Astrocyte of the spinal cord (primary cell): ENCODE measurements at regions not wholly inside any gene's neighbourhood (a gene's known extent, or its start where the extent isn't known, plus 50 kb on each side); places are given as distances from the start of the nearest gene placed in this dataset.

Experiments used
- DNase-seq: peaks from one replicate; pipeline ENCODE4 v3.0.0; 2011; ENCODE audit warnings: low read depth, low spot score
- H3K4me3 ChIP-seq: 2 replicates; pipeline ENCODE4 v1.5.1; 2011; ENCODE audit warnings: low read depth, mild to moderate bottlenecking, low read length, moderate library complexity
- in situ Hi-C: cut with HindIII; loops from 2 replicates; pipeline ENCODE4 v1.10.0; 2017; ENCODE audit warnings: low sequenced_read_pairs
- TF ChIP-seq, protein P1 (sequence below): IDR thresholded peaks from 2 replicates; pipeline ENCODE4 v1.5.1; 2012; ENCODE audit warnings: low read depth, mild to moderate bottlenecking, low read length, inconsistent platforms

DNA sequence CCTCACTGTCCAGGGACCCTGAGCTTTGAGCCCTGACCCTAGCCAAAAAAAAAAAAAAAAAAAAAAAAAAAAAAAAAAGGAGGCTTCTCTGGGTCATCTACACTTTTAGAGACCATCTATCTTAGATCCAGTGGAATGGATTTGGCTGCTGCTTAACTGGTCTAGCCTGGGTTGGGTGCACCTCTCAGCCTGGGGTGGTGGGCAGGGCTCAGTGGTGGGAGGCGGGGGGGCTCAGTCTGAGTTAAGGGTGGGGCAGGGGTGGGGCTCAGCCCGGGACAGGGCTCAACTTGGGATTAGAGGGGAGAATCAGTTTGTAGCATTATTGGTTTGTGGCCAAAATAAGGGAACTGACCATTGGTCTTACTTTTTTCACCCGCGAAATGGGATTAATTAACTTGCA, 139.2 kb downstream of the TPRA1 start:
- in situ Hi-C loops, result no loop called here
- TF ChIP-seq, protein P1, sequence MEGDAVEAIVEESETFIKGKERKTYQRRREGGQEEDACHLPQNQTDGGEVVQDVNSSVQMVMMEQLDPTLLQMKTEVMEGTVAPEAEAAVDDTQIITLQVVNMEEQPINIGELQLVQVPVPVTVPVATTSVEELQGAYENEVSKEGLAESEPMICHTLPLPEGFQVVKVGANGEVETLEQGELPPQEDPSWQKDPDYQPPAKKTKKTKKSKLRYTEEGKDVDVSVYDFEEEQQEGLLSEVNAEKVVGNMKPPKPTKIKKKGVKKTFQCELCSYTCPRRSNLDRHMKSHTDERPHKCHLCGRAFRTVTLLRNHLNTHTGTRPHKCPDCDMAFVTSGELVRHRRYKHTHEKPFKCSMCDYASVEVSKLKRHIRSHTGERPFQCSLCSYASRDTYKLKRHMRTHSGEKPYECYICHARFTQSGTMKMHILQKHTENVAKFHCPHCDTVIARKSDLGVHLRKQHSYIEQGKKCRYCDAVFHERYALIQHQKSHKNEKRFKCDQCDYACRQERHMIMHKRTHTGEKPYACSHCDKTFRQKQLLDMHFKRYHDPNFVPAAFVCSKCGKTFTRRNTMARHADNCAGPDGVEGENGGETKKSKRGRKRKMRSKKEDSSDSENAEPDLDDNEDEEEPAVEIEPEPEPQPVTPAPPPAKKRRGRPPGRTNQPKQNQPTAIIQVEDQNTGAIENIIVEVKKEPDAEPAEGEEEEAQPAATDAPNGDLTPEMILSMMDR, result no peak
- no peak overlapping the region for H3K4me3 ChIP-seq
- DNase-seq, result no peak

DNA sequence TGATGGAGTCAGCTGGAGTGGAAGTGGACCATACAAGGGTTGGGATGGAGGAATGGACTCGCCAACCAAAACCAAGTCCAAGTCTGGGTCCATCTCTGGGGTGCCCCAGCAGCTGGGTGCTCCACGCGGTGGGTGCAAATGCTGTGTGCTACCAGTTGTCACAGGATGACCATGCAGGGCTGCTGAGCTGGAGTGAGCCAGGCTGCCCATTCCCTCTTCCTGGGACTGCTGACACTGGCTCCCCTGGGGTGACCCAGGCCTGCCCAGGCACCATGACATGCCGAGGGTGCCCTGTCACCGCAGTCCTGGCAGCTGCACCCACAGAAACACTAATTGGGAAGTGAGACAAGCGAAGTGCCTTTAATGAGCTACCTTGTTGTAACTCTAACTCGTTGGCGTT, 140.2 kb downstream of the TPRA1 start:
- no peak overlapping the region for H3K4me3 ChIP-seq
- TF ChIP-seq, protein P1, result no peak
- no peak for DNase-seq
- in situ Hi-C loops, result no loop called here

DNA sequence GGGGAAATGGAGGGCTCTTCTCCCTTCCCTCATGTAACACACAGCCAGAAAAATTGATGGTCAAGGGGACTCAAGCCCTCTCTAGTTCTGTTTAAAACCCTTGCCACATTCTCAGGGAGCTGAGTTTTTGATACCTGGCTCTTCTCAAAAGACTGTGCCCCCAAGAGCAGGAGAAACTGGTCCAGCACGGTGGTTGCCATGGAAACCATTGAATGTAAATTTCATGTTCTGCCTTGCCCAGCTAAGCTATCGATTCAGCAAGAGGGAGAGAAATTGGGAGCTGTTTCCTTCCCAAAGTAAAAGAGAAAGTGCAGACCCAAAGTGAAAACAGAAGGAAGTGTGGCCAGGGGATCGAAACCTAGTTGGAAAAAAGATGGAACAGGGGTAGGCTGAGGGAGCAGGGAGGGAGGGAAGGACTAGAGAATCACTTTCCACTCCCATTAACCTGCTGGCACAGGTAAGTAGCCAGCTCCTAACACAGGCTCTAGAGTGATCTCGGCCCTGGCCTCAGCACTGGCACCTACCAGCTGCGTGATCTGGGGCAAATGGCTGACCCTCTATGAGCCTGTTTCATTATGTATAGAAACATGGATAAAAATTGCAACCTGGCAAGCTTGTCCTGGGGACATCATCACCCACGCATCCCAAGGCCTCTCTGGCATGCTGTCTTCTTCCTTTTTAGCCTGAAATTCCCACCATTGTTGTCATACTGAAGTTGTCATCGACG, 140.9 kb downstream of the TPRA1 start:
- TF ChIP-seq, protein P1, result no peak
- no peak for DNase-seq
- in situ Hi-C loops, result no loop called here
- no peak overlapping the region for H3K4me3 ChIP-seq

DNA sequence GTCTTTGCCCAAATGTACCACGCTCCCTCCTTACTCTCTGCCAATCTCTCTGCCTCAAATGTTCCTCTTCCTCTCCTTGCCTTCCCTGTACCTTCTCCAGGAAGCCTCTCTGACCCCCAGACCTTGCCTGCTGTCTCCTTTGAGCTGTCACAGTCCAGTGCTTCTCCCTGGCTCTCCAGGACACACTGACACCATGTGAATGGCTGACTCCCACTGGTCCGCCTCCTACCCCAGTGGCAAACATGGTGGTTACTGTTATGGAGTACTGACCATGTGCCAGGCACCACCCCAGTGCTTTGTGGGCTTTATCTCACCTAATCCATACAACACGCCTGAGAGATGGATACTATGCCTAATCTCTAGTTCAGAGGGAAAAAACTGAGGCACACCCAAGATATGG, 141.9 kb downstream of the TPRA1 start:
- H3K4me3 ChIP-seq, result no peak overlapping the region
- no peak for DNase-seq
- in situ Hi-C loops, result no loop called here
- TF ChIP-seq, protein P1, result no peak

DNA sequence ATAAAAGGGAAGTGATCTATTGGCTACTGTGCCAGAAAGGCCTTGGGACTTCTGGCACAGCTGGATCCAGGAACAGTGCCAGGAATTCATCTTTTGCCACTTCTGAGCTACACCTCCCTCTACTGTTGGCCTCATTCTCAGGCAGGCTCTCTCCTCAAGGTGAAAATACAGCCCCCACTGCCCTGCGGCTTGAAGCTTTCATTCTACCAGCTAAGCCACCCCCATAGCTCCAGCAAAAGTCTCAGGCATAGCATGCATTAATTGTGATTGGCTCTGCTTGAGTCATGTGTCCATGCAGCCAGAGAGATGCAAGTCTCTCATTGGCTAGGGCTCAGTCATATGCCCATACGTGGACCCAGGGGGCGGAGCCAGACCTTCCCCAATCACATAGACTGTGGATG, 142.4 kb downstream of the TPRA1 start:
- H3K4me3 ChIP-seq, result no peak overlapping the region
- no peak for DNase-seq
- TF ChIP-seq, protein P1, result no peak
- in situ Hi-C loops, result no loop called here

DNA sequence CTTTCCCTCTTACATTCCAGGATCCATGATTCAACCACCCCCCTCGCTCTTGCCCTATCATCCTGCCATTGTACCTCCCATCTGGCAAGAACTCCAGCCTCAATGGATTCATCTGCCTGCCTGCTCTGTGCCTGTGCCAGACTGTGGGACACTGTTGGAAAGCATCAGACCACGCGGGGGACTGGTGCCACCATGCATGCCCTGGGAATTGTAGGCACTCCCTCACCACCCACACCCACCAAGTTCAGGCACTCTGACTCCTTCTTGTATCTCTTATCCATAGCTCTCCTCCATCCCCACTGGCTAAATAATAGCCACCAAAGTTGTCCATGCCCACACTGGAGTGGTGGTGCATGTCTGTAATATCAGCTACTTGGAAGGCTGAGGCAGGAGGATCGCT, 143.8 kb downstream of the TPRA1 start:
- no peak overlapping the region for H3K4me3 ChIP-seq
- in situ Hi-C loops, result no loop called here
- TF ChIP-seq, protein P1, result no peak
- DNase-seq, result no peak
